Left lung (tissue), 4 donors: ENCODE measurements at regions not wholly inside any gene's neighbourhood (a gene's known extent, or its start where the extent isn't known, plus 50 kb on each side); places are given as distances from the start of the nearest gene placed in this dataset.

Experiments
- ATAC-seq: fragments of 200-7000 bp; cut with Tn5 transposase; one replicate; pipeline ENCODE4 v1.9.1; 2020; ENCODE audit warnings: moderate library complexity
- DNase-seq, 4 donors: peaks; one replicate each; pipeline ENCODE4 v3.0.0-alpha.2; 2013 to 2020
- H3K27ac ChIP-seq, 2 donors: fragments of 200-600 bp; sonication (generic) in 1 of 2; one replicate each; pipeline versions ENCODE4 v1.5.0 to v1.8.0; 2020 to 2021
- H3K27me3 ChIP-seq, 2 donors: fragments of 200-600 bp; sonication (generic) in 1 of 2; one replicate each; pipeline versions ENCODE4 v1.5.0 to v1.8.0; 2020 to 2021
- H3K36me3 ChIP-seq, 2 donors: fragments of 200-600 bp; sonication (generic) in 1 of 2; one replicate each; pipeline versions ENCODE4 v1.5.0 to v1.8.0; 2020 to 2021
- H3K4me1 ChIP-seq, 2 donors: fragments of 200-600 bp; one replicate each; pipeline ENCODE4 v1.8.0; 2021
- H3K4me3 ChIP-seq, 2 donors: fragments of 200-600 bp; sonication (generic) in 1 of 2; one replicate each; pipeline versions ENCODE4 v1.5.0 to v1.8.0; 2020 to 2021; ENCODE audit warnings: mild to moderate bottlenecking in 1 of 2
- H3K9me3 ChIP-seq, 2 donors: fragments of 200-600 bp; sonication (generic) in 1 of 2; one replicate each; pipeline versions ENCODE4 v1.5.0 to v1.8.0; 2020 to 2021
- intact Hi-C, 2 donors: fragments of 100-400 bp; cut with DNase I; formaldehyde crosslinking; loops; one replicate each; pipeline versions ENCODE4 v1.11.2 to v1.14.2; 2022
- TF ChIP-seq, protein P1 (sequence below), 2 donors: fragments of 200-600 bp; sonication (generic) in 1 of 2; IDR thresholded peaks; one replicate each; pipeline versions ENCODE4 v1.5.0 to v1.8.0; 2021; ENCODE audit warnings: antibody characterized with exemption in 2 of 2
- donor health status: DM: no; HTN: yes; CAD: no.
- donor health status: DM: no; HTN: no; CAD: no.

DNA sequence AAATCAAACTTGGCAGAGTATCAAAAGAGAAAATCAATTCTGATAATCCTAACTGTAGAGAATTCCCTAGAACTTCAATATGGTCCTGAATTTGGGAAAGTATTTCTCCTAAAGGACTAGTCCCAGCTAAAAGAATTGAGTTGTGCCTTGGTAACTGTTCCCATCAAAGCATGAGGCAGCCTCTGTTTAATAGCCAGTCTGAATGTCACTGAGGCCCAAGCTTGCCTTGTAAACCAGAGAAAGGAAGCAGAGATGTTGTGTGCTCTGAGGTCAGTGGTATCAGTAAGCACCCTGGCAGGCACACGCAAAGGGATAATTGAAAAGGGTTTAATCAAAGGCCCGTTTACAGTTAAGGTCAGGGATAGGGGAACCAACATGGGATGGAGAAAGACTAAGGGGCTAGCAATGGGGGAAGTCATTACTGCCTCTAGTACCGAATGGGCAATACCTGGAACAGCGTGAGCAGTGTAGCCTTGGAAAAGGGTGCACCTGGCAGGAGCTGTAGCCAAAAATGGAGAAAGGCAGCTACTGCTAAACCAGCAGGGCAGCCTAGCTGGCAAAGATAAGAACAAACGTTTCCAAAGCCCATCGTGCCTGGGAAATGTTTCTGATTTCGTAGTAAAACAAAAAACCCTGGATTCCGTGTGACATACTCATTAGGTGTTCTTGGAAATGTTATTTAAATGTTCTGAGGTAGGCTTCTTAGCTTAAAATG, 635.5 kb downstream of the PLPP3 start:
- H3K27ac ChIP-seq = no peak overlapping the region
- TF ChIP-seq, protein P1, sequence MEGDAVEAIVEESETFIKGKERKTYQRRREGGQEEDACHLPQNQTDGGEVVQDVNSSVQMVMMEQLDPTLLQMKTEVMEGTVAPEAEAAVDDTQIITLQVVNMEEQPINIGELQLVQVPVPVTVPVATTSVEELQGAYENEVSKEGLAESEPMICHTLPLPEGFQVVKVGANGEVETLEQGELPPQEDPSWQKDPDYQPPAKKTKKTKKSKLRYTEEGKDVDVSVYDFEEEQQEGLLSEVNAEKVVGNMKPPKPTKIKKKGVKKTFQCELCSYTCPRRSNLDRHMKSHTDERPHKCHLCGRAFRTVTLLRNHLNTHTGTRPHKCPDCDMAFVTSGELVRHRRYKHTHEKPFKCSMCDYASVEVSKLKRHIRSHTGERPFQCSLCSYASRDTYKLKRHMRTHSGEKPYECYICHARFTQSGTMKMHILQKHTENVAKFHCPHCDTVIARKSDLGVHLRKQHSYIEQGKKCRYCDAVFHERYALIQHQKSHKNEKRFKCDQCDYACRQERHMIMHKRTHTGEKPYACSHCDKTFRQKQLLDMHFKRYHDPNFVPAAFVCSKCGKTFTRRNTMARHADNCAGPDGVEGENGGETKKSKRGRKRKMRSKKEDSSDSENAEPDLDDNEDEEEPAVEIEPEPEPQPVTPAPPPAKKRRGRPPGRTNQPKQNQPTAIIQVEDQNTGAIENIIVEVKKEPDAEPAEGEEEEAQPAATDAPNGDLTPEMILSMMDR (IDR thresholded peaks at IDR 0.05) = no peak
- DNase-seq (no peak), ATAC-seq (no peak)
- no peaks in the 10 kb centered on the region for H3K4me1 ChIP-seq
- H3K4me3 ChIP-seq = no peak overlapping the region
- intact Hi-C loops = no loop called here
- H3K9me3 ChIP-seq = no peaks in the 10 kb centered on the region
- no peaks in the 10 kb centered on the region for H3K36me3 ChIP-seq
- no peaks in the 10 kb centered on the region for H3K27me3 ChIP-seq

DNA sequence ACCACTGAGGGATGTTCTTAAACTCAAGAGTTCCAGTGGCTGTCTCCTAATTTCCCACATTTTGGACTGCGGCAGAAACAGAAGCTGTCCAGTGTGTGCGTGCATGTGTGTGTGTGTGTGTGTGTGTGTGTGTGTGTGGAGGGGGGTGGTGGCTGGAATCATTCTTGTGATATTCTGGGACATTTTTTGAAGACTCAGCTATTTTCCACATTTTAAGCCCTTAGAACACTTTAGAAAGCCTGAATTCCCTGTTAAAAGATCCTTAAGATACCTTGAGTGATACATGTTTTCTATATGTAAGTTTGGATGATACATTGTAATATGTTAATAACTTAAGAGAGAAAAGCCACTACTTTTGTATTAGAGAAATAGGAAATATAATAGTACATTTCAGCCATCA, 636.4 kb downstream of the PLPP3 start:
- intact Hi-C loops = no loop called here

DNA sequence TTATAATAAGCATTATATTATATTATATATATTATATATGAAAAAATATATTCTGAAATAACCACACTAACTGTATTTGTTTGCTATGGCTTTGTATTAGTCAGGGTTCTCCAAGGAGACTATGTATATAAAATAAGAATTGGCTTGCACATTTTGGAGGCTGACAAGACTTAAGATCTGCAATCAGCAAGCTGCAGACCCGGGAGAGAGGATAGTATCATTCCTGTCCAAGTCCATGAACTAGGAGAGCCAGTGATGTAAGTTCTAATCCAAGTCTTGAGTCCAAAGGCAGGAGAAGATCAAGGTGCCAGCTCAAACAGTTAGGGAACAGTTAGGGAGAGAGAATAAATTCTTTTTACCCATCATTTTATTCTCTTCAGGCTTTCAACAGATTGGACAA, 639.5 kb downstream of the PLPP3 start:
- TF ChIP-seq, protein P1 (IDR thresholded peaks at IDR 0.05) = no peak
- H3K27me3 ChIP-seq = no peaks in the 10 kb centered on the region
- H3K4me3 ChIP-seq = no peak overlapping the region
- no peak overlapping the region for H3K27ac ChIP-seq
- no peak for ATAC-seq
- no peaks in the 10 kb centered on the region for H3K4me1 ChIP-seq
- H3K9me3 ChIP-seq = no peaks in the 10 kb centered on the region
- intact Hi-C loops = no loop called here
- no peak for DNase-seq
- no peaks in the 10 kb centered on the region for H3K36me3 ChIP-seq

More for the DNA sequence above, 636.4 kb downstream of the PLPP3 start:
- H3K27ac ChIP-seq = no peak overlapping the region
- DNase-seq (no peak), ATAC-seq (no peak)
- no peaks in the 10 kb centered on the region for H3K9me3 ChIP-seq
- no peak overlapping the region for H3K4me3 ChIP-seq
- no peaks in the 10 kb centered on the region for H3K4me1 ChIP-seq
- H3K36me3 ChIP-seq = no peaks in the 10 kb centered on the region
- TF ChIP-seq, protein P1 (IDR thresholded peaks at IDR 0.05) = no peak
- H3K27me3 ChIP-seq = no peaks in the 10 kb centered on the region

DNA sequence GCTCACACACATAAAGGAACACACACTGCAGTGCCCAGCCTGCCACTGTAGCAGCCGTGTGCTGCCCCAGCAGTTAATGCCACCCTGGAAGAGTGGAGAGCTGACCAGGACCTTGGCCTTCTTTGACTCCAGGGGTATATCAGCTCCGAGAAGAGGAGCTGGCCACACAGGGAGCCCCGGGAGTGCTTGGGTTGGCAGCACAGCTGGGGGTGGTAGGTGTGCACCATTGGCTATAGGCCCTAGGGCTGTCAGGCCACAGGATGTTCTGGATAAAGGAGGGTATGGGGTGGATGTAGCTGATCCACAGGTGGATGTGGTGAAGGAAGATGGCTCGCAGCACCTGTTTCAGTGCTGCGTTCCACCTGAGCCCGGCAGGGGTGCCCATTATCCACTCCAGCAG, 640.5 kb downstream of the PLPP3 start:
- no peak for DNase-seq
- Histone ChIP-seq H3K4me3 (no peak overlapping the region), H3K27me3 (no peaks in the 10 kb centered on the region), H3K36me3 (no peaks in the 10 kb centered on the region), H3K9me3 (peaks cover 0 to 3% of the 10 kb centered on the region in 2 donors), H3K4me1 (no peaks in the 10 kb centered on the region), H3K27ac (no peak overlapping the region)
- intact Hi-C loops = no loop called here
- TF ChIP-seq, protein P1 (IDR thresholded peaks at IDR 0.05) = no peak
- ATAC-seq = no peak

DNA sequence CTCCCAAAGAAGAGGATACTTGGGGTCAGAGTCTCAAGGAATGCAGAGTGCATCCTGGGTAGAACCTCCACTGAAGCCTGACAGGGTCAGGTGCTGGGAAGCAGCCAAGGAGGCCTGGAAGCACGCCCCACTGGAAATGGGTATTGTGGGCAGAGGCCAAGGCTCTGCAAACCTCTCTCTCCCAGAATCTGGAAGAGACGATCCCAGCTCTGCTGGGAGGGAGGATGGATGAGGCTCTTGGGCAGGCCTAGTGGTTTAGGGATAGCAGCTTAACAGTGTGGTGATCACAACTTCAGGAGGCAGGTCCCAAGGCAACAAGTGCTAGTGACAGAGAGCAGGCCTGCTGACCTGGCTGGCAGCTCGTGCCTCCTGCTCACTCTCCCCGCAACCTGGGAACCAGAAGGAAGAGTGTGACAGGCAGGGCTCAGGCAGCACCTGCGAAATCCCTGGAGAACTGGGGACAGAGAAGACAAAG, 641.0 kb downstream of the PLPP3 start:
- TF ChIP-seq, protein P1 (IDR thresholded peaks at IDR 0.05) = no peak
- intact Hi-C loops = no loop called here
- Histone ChIP-seq H3K27me3 (no peaks in the 10 kb centered on the region), H3K36me3 (no peaks in the 10 kb centered on the region), H3K9me3 (peaks cover 0 to 3% of the 10 kb centered on the region in 2 donors), H3K27ac (no peak overlapping the region), H3K4me3 (no peak overlapping the region), H3K4me1 (no peaks in the 10 kb centered on the region)
- ATAC-seq (no peak), DNase-seq (peak in 1 of 4 donors; percentile 39)
